Ishikawa (cell line): ENCODE measurements at regions not wholly inside any gene's neighbourhood (a gene's known extent, or its start where the extent isn't known, plus 50 kb on each side); places are given as distances from the start of the nearest gene placed in this dataset.

Experiments used
- CEBPB ChIP-seq: IDR thresholded peaks from 2 replicates; pipeline ENCODE4 v1.6.1; 2012
- CREB1 ChIP-seq: IDR thresholded peaks from 2 replicates; pipeline ENCODE4 v1.6.1; 2012; ENCODE audit warnings: low read depth
- EGR1 ChIP-seq: IDR thresholded peaks from 2 replicates; pipeline ENCODE4 v1.6.1; 2012
- EP300 ChIP-seq: IDR thresholded peaks from 2 replicates; pipeline ENCODE4 v1.6.1; 2012; ENCODE audit warnings: borderline replicate concordance
- FOXM1 ChIP-seq: IDR thresholded peaks from 2 replicates; pipeline ENCODE4 v1.6.1; 2012; ENCODE audit warnings: low read depth, borderline replicate concordance
- MAX ChIP-seq: IDR thresholded peaks from 2 replicates; pipeline ENCODE4 v1.6.1; 2012
- NFIC ChIP-seq: IDR thresholded peaks from 2 replicates; pipeline ENCODE4 v1.6.1; 2012
- RAD21 ChIP-seq: IDR thresholded peaks from 2 replicates; pipeline ENCODE4 v1.6.1; 2012; ENCODE audit warnings: low read depth
- REST ChIP-seq: IDR thresholded peaks from 2 replicates; pipeline ENCODE4 v1.6.1; 2012; ENCODE audit warnings: low read depth, mild to moderate bottlenecking
- TAF1 ChIP-seq: IDR thresholded peaks from 2 replicates; pipeline ENCODE4 v1.6.1; 2012; ENCODE audit warnings: low read depth, mild to moderate bottlenecking
- TCF12 ChIP-seq: IDR thresholded peaks from 2 replicates; pipeline ENCODE4 v1.6.1; 2012; ENCODE audit warnings: low read depth
- TEAD4 ChIP-seq: IDR thresholded peaks from 2 replicates; pipeline ENCODE4 v1.6.1; 2012
- USF1 ChIP-seq: IDR thresholded peaks from 2 replicates; pipeline ENCODE4 v1.6.1; 2012
- YY1 ChIP-seq: IDR thresholded peaks from 2 replicates; pipeline ENCODE4 v1.6.1; 2012; ENCODE audit warnings: low read depth
- ZBTB7A ChIP-seq: IDR thresholded peaks from 2 replicates; pipeline ENCODE4 v1.6.1; 2012; ENCODE audit warnings: low read depth

GRCh38 chr1:114342376-114342775, 168.6 kb downstream of the TRIM33 start:
- TF ChIP-seq CEBPB, result no peak
- TF ChIP-seq ZBTB7A, result no peak
- TF ChIP-seq FOXM1, result no peak
- no peak for TF ChIP-seq CREB1
- no peak for TF ChIP-seq YY1

- TF ChIP-seq RAD21, result no peak
- TF ChIP-seq TCF12, result no peak
- TF ChIP-seq ZBTB7A, result no peak
- no peak for TF ChIP-seq FOXM1
- no peak for TF ChIP-seq TEAD4
- TF ChIP-seq MAX, result no peak
- TF ChIP-seq CREB1, result no peak
- TF ChIP-seq USF1, result no peak
- TF ChIP-seq EP300, result no peak
- TF ChIP-seq EGR1, result no peak
- no peak for TF ChIP-seq TAF1
- TF ChIP-seq REST, result no peak
Measured at GRCh38 chr1:114341856-114342255, 169.1 kb downstream of the TRIM33 start.

- no peak for TF ChIP-seq TCF12
- TF ChIP-seq NFIC, result no peak
- no peak for TF ChIP-seq FOXM1
Measured at GRCh38 chr1:114341299-114341698, 169.7 kb downstream of the TRIM33 start.

- no peak for TF ChIP-seq NFIC
- no peak for TF ChIP-seq USF1
- TF ChIP-seq FOXM1, result no peak
- no peak for TF ChIP-seq YY1
- no peak for TF ChIP-seq RAD21
- no peak for TF ChIP-seq TAF1
- TF ChIP-seq MAX, result no peak
- no peak for TF ChIP-seq EGR1
- TF ChIP-seq CREB1, result no peak
- no peak for TF ChIP-seq ZBTB7A
- TF ChIP-seq TCF12, result no peak
- no peak for TF ChIP-seq TEAD4
- no peak for TF ChIP-seq REST
- TF ChIP-seq CEBPB, result no peak
- no peak for TF ChIP-seq EP300
Measured at GRCh38 chr1:114340892-114341291, 170.1 kb downstream of the TRIM33 start.

GRCh38 chr1:114339379-114339778, 171.6 kb downstream of the TRIM33 start:
- TF ChIP-seq ZBTB7A, result no peak
- no peak for TF ChIP-seq TCF12
- no peak for TF ChIP-seq YY1
- TF ChIP-seq EP300, result no peak
- TF ChIP-seq RAD21, result no peak
- TF ChIP-seq MAX, result no peak
- no peak for TF ChIP-seq NFIC
- no peak for TF ChIP-seq USF1
- no peak for TF ChIP-seq TAF1
- TF ChIP-seq REST, result no peak
- no peak for TF ChIP-seq CEBPB
